T-cell (primary cell): ENCODE measurements at regions not wholly inside any gene's neighbourhood (a gene's known extent, or its start where the extent isn't known, plus 50 kb on each side); places are given as distances from the start of the nearest gene placed in this dataset.
"Not testable (repeated sequence)": the region's sequence is repeated elsewhere in the genome, so short reads cannot be mapped to it uniquely, and the experiment has no call there.

ENCODE experiments used
- ATAC-seq, 4 experiments: fragments of 200-7000 bp in 3 of 4; fragments of 150-1000 bp in 1 of 4; cut with Tn5 transposase; replicated peaks in 1 of 4; 1 replicate in 3 of 4; 2 replicates in 1 of 4; pipeline ENCODE4 v1.10.0; 2021; ENCODE audit warnings: moderate library complexity in 3 of 4, mild to moderate bottlenecking in 2 of 4, moderate number of reproducible peaks in 1 of 4
- CTCF ChIA-PET, 2 donors: fragments of 300-600 bp; sonication (Branson Sonifier 250); formaldehyde crosslinking; loops; one replicate each; lab custom pipeline; 2022; ENCODE audit warnings: antibody characterized with exemption in 2 of 2; lab: Charles Lee
- POLR2A ChIA-PET, 2 donors: fragments of 300-600 bp; sonication (Branson Sonifier 250); formaldehyde crosslinking; loops; one replicate each; lab custom pipeline; 2022; ENCODE audit warnings: antibody characterized with exemption in 2 of 2; lab: Charles Lee
- DNase-seq, 35 experiments: peaks; one replicate each; pipeline versions ENCODE4 v3.0.0 to v3.0.0-alpha.2; 2013 to 2023
- H3K27ac ChIP-seq: one replicate; pipeline ENCODE4 v1.5.1; 2013; ENCODE audit warnings: low read length
- H3K27me3 ChIP-seq, 2 experiments: replicated peaks in 1 of 2; 1 replicate in 1 of 2; 2 replicates in 1 of 2; pipeline versions ENCODE4 v1.6.1 to v1.7.0; 2013; ENCODE audit warnings: low read length in 1 of 2, mixed read lengths in 1 of 2; ENCODE audit not compliant: control insufficient read depth in 2 of 2, insufficient read depth in 2 of 2; ENCODE audit errors: extremely low read depth in 1 of 2
- H3K36me3 ChIP-seq, 2 donors: 1 replicate in 1 of 2; 2 replicates in 1 of 2; pipeline versions ENCODE4 v1.6.1 to v1.7.0; 2013; ENCODE audit warnings: low read length in 1 of 2; ENCODE audit not compliant: control insufficient read depth in 2 of 2, insufficient read depth in 1 of 2; ENCODE audit errors: extremely low read depth in 1 of 2
- H3K4me1 ChIP-seq, 2 experiments: 1 replicate in 1 of 2; 2 replicates in 1 of 2; pipeline versions ENCODE4 v1.6.1 to v1.7.0; 2013; ENCODE audit warnings: low read length in 2 of 2, mixed read lengths in 1 of 2; ENCODE audit not compliant: insufficient read depth in 2 of 2, control insufficient read depth in 1 of 2; ENCODE audit errors: extremely low read depth in 1 of 2
- H3K4me3 ChIP-seq, 2 donors: 1 replicate in 1 of 2; 2 replicates in 1 of 2; pipeline versions ENCODE4 v1.5.1 to v1.7.0; 2013; ENCODE audit warnings: mild to moderate bottlenecking in 2 of 2, low read length in 1 of 2, moderate library complexity in 1 of 2; ENCODE audit not compliant: control insufficient read depth in 1 of 2; ENCODE audit errors: extremely low read depth in 1 of 2
- H3K9me3 ChIP-seq: 2 replicates; pipeline ENCODE4 v1.7.0; 2013
- H3K27ac Mint-ChIP-seq, 2 donors: one replicate each; pipeline ENCODE4 v1.8.0; 2020 to 2021; ENCODE audit warnings: mild to moderate bottlenecking in 2 of 2, mixed read lengths in 2 of 2
- H3K27me3 Mint-ChIP-seq, 2 donors: one replicate each; pipeline ENCODE4 v1.8.0; 2021 to 2022; ENCODE audit warnings: mixed read lengths in 2 of 2
- H3K36me3 Mint-ChIP-seq: one replicate; pipeline ENCODE4 v1.8.0; 2021; ENCODE audit warnings: mixed read lengths
- H3K4me1 Mint-ChIP-seq, 3 donors: one replicate each; pipeline ENCODE4 v1.8.0; 2020 to 2022; ENCODE audit warnings: mixed read lengths in 3 of 3, mild to moderate bottlenecking in 1 of 3
- H3K4me3 Mint-ChIP-seq, 3 donors: one replicate each; pipeline ENCODE4 v1.8.0; 2020 to 2022; ENCODE audit warnings: mild to moderate bottlenecking in 3 of 3, mixed read lengths in 3 of 3, moderate library complexity in 3 of 3
- H3K9me3 Mint-ChIP-seq, 3 donors: one replicate each; pipeline ENCODE4 v1.8.0; 2020 to 2022; ENCODE audit warnings: mixed read lengths in 3 of 3
- WGBS: methylation state at CpG from one replicate; pipeline ENCODE4 v1.1.5; 2013; ENCODE audit warnings: missing lambda C conversion rate; ENCODE audit not compliant: insufficient coverage; 5-methylcytosine and 5-hydroxymethylcytosine counted together

GRCh38 chr12:80017261-80017870 is 82.0 kb upstream of the OTOGL start:
- POLR2A ChIA-PET: no interaction called here
- ATAC-seq: no peak
- no peak for DNase-seq
- Histone ChIP-seq H3K9me3 (no peaks in the 10 kb centered on the region), H3K27ac (no peak overlapping the region), H3K4me1 (no peaks in the 10 kb centered on the region), H3K4me3 (no peak overlapping the region), H3K27me3 (peaks cover 0 to 7% of the 10 kb centered on the region in 2 experiments), H3K36me3 (no peaks in the 10 kb centered on the region)
- 71% methylated on average over 1 of the region's 1 CpG for WGBS
- H3K9me3 Mint-ChIP-seq: peaks cover 0 to 8% (median 0%) of the 10 kb centered on the region in 3 donors
- no peaks in the 10 kb centered on the region for H3K4me1 Mint-ChIP-seq
- no peaks in the 10 kb centered on the region for H3K36me3 Mint-ChIP-seq
- no peak overlapping the region for H3K4me3 Mint-ChIP-seq
- no peak overlapping the region for H3K27ac Mint-ChIP-seq
- CTCF ChIA-PET: no interaction called here
- H3K27me3 Mint-ChIP-seq: peaks cover 7 to 13% of the 10 kb centered on the region in 2 donors

GRCh38 chr12:80016684-80017083 is 81.8 kb upstream of the PPP1R12A start:
- Mint-ChIP-seq H3K4me1 (no peaks in the 10 kb centered on the region), H3K4me3 (no peak overlapping the region), H3K27ac (no peak overlapping the region), H3K9me3 (peaks cover 0 to 8% (median 0%) of the 10 kb centered on the region in 3 donors), H3K36me3 (no peaks in the 10 kb centered on the region), H3K27me3 (peaks cover 7 to 13% of the 10 kb centered on the region in 2 donors)
- no peak for DNase-seq
- POLR2A ChIA-PET: no interaction called here
- ATAC-seq: no peak
- no CpG with 5 or more reads among the region's 3 CpGs for WGBS
- no peak overlapping the region for H3K27ac ChIP-seq
- H3K9me3 ChIP-seq: no peaks in the 10 kb centered on the region
- H3K4me1 ChIP-seq: no peaks in the 10 kb centered on the region
- no peaks in the 10 kb centered on the region for H3K36me3 ChIP-seq
- CTCF ChIA-PET: interaction anchor here in 1 of 2 donors (0.6 kb wide), 1 partner anchor 85 kb away, joined by 3 read pairs; no protein-coding TSS in a partner anchor
- no peak overlapping the region for H3K4me3 ChIP-seq
- H3K27me3 ChIP-seq: peaks cover 0 to 7% of the 10 kb centered on the region in 2 experiments

- H3K27ac Mint-ChIP-seq: no peak overlapping the region
Observed at GRCh38 chr12:80015660-80016059, 80.8 kb upstream of the PPP1R12A start.

GRCh38 chr12:80003744-80004143 is 68.8 kb upstream of the PPP1R12A start:
- H3K27ac ChIP-seq, ATAC-seq, DNase-seq, CTCF ChIA-PET, H3K9me3 Mint-ChIP-seq, H3K27ac Mint-ChIP-seq, H3K4me1 Mint-ChIP-seq, H3K36me3 Mint-ChIP-seq, POLR2A ChIA-PET, H3K36me3 ChIP-seq, H3K9me3 ChIP-seq, H3K27me3 Mint-ChIP-seq, H3K4me3 ChIP-seq, H3K4me3 Mint-ChIP-seq, H3K27me3 ChIP-seq, H3K4me1 ChIP-seq: not testable (repeated sequence)

More at GRCh38 chr12:80015660-80016059, 80.8 kb upstream of the PPP1R12A start:
- Mint-ChIP-seq H3K27me3 (peaks cover 7 to 13% of the 10 kb centered on the region in 2 donors), H3K4me1 (no peaks in the 10 kb centered on the region), H3K4me3 (no peak overlapping the region), H3K36me3 (no peaks in the 10 kb centered on the region), H3K9me3 (peaks cover 0 to 8% (median 0%) of the 10 kb centered on the region in 3 donors)
- DNase-seq (no peak), ATAC-seq (no peak)
- H3K4me3 ChIP-seq: no peak overlapping the region
- ChIA-PET CTCF (no interaction called here), POLR2A (no interaction called here)
- H3K36me3 ChIP-seq: no peaks in the 10 kb centered on the region
- no peak overlapping the region for H3K27ac ChIP-seq
- no peaks in the 10 kb centered on the region for H3K9me3 ChIP-seq
- no CpG with 5 or more reads among the region's 4 CpGs for WGBS
- no peaks in the 10 kb centered on the region for H3K4me1 ChIP-seq
- peaks cover 0 to 7% of the 10 kb centered on the region in 2 experiments for H3K27me3 ChIP-seq

- WGBS: 100% methylated on average over 1 of the region's 1 CpG
Observed at GRCh38 chr12:80001562-80001961, 66.7 kb upstream of the PPP1R12A start.

GRCh38 chr12:80000831-80001230 is 65.9 kb upstream of the PPP1R12A start:
- Mint-ChIP-seq H3K4me1 (no peaks in the 10 kb centered on the region), H3K4me3 (no peak overlapping the region), H3K27ac (no peak overlapping the region), H3K27me3 (peaks cover 4% of the 10 kb centered on the region in 2 donors), H3K36me3 (no peaks in the 10 kb centered on the region), H3K9me3 (no peaks in the 10 kb centered on the region)
- no CpG with 5 or more reads among the region's 1 CpG for WGBS
- ATAC-seq (no peak), DNase-seq (no peak)
- Histone ChIP-seq H3K36me3 (no peaks in the 10 kb centered on the region), H3K4me3 (no peak overlapping the region), H3K9me3 (no peaks in the 10 kb centered on the region), H3K27me3 (peaks cover 0 to 4% of the 10 kb centered on the region in 2 experiments), H3K4me1 (no peaks in the 10 kb centered on the region), H3K27ac (no peak overlapping the region)
- ChIA-PET CTCF (no interaction called here), POLR2A (no interaction called here)

More at GRCh38 chr12:80001562-80001961, 66.7 kb upstream of the PPP1R12A start:
- ATAC-seq (no peak), DNase-seq (no peak)
- CTCF ChIA-PET: no interaction called here
- H3K27me3 Mint-ChIP-seq: peaks cover 1 to 4% of the 10 kb centered on the region in 2 donors
- no peaks in the 10 kb centered on the region for H3K36me3 ChIP-seq
- no peak overlapping the region for H3K4me3 Mint-ChIP-seq
- H3K27ac ChIP-seq: no peak overlapping the region
- no peaks in the 10 kb centered on the region for H3K4me1 ChIP-seq
- H3K4me3 ChIP-seq: no peak overlapping the region
- no peaks in the 10 kb centered on the region for H3K4me1 Mint-ChIP-seq
- POLR2A ChIA-PET: no interaction called here
- no peak overlapping the region for H3K27ac Mint-ChIP-seq
- H3K9me3 Mint-ChIP-seq: no peaks in the 10 kb centered on the region
- no peaks in the 10 kb centered on the region for H3K27me3 ChIP-seq
- H3K9me3 ChIP-seq: no peaks in the 10 kb centered on the region
- no peaks in the 10 kb centered on the region for H3K36me3 Mint-ChIP-seq
